NCI-H1436 (cell line): ENCODE measurements at regions not wholly inside any gene's neighbourhood (a gene's known extent, or its start where the extent isn't known, plus 50 kb on each side); places are given as distances from the start of the nearest gene placed in this dataset.
"Not testable (repeated sequence)": the region's sequence is repeated elsewhere in the genome, so short reads cannot be mapped to it uniquely, and the experiment has no call there.

Source experiments
- DNase-seq: peaks from one replicate; lab custom pipeline; 2025; lab: John Stamatoyannopoulos, UW

GRCh38 chr7:140283472-140283871 is 106.7 kb upstream of the KDM7A start:
- DNase-seq = no peak

GRCh38 chr7:140281960-140282359 is 105.2 kb upstream of the KDM7A start:
- no peak for DNase-seq

GRCh38 chr7:140281255-140281654 is 104.5 kb upstream of the KDM7A start:
- DNase-seq = no peak

GRCh38 chr7:140276001-140276400 is 99.2 kb upstream of the KDM7A start:
- DNase-seq = no peak

- no peak for DNase-seq
These were observed 98.5 kb upstream of the KDM7A start for GRCh38 chr7:140275069-140275965.

GRCh38 chr7:140273417-140273816 is 96.6 kb upstream of the KDM7A start:
- DNase-seq = no peak

- not testable (repeated sequence) for DNase-seq
These were observed 94.8 kb upstream of the KDM7A start for GRCh38 chr7:140271643-140271968.

GRCh38 chr7:140269004-140269638 is 92.3 kb upstream of the KDM7A start:
- DNase-seq = no peak

GRCh38 chr7:140267381-140268226 is 90.8 kb upstream of the KDM7A start:
- no peak for DNase-seq

GRCh38 chr7:140263277-140263676 is 86.5 kb upstream of the KDM7A start:
- DNase-seq = no peak

GRCh38 chr7:140262242-140262903 is 85.6 kb upstream of the KDM7A start:
- no peak for DNase-seq

GRCh38 chr7:140261522-140261921 is 84.7 kb upstream of the KDM7A start:
- no peak for DNase-seq

- DNase-seq = no peak
These were observed 84.3 kb upstream of the KDM7A start for GRCh38 chr7:140261105-140261486.

- no peak for DNase-seq
These were observed 83.7 kb upstream of the KDM7A start for GRCh38 chr7:140260352-140261104.

- DNase-seq = not testable (repeated sequence)
These were observed 80.5 kb upstream of the KDM7A start for GRCh38 chr7:140257278-140257677.

- not testable (repeated sequence) for DNase-seq
These were observed 78.2 kb upstream of the KDM7A start for GRCh38 chr7:140254976-140255375.

GRCh38 chr7:140249036-140249806 is 72.4 kb upstream of the KDM7A start:
- DNase-seq = no peak

- DNase-seq = no peak
These were observed 70.8 kb upstream of the KDM7A start for GRCh38 chr7:140247559-140247958.

GRCh38 chr7:140245611-140246105 is 68.9 kb upstream of the KDM7A start:
- DNase-seq = no peak
